ENCODE measurements at regions not wholly inside any gene's neighbourhood (a gene's known extent, or its start where the extent isn't known, plus 50 kb on each side); places are given as distances from the start of the nearest gene placed in this dataset.

GRCh38 chr21:35179990-35180540, 131.0 kb upstream of the RUNX1 start:
- Histone ChIP-seq H3K27me3 (no peaks in the 10 kb centered on the region), H3K4me3 (no peak overlapping the region), H3K27ac (no peak overlapping the region), H3K4me1 (no peaks in the 10 kb centered on the region), H3K9me3 (no peaks in the 10 kb centered on the region), H3K36me3 (no peaks in the 10 kb centered on the region)
- TF ChIP-seq, protein P1, sequence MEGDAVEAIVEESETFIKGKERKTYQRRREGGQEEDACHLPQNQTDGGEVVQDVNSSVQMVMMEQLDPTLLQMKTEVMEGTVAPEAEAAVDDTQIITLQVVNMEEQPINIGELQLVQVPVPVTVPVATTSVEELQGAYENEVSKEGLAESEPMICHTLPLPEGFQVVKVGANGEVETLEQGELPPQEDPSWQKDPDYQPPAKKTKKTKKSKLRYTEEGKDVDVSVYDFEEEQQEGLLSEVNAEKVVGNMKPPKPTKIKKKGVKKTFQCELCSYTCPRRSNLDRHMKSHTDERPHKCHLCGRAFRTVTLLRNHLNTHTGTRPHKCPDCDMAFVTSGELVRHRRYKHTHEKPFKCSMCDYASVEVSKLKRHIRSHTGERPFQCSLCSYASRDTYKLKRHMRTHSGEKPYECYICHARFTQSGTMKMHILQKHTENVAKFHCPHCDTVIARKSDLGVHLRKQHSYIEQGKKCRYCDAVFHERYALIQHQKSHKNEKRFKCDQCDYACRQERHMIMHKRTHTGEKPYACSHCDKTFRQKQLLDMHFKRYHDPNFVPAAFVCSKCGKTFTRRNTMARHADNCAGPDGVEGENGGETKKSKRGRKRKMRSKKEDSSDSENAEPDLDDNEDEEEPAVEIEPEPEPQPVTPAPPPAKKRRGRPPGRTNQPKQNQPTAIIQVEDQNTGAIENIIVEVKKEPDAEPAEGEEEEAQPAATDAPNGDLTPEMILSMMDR (IDR thresholded peaks at IDR 0.05): no peak
- no peak for TF ChIP-seq POLR2A (IDR thresholded peaks at IDR 0.05)
- no peak for DNase-seq

GRCh38 chr21:35178827-35179226, 129.7 kb upstream of the RUNX1 start:
- Histone ChIP-seq H3K36me3 (no peaks in the 10 kb centered on the region), H3K9me3 (no peaks in the 10 kb centered on the region), H3K4me3 (no peak overlapping the region), H3K27me3 (no peaks in the 10 kb centered on the region), H3K27ac (no peak overlapping the region), H3K4me1 (no peaks in the 10 kb centered on the region)
- TF ChIP-seq POLR2A (IDR thresholded peaks at IDR 0.05): no peak
- TF ChIP-seq, protein P1 (IDR thresholded peaks at IDR 0.05): no peak
- no peak for DNase-seq

- Histone ChIP-seq H3K4me3 (no peak overlapping the region), H3K27me3 (no peaks in the 10 kb centered on the region), H3K4me1 (no peaks in the 10 kb centered on the region), H3K9me3 (no peaks in the 10 kb centered on the region), H3K36me3 (no peaks in the 10 kb centered on the region), H3K27ac (no peak overlapping the region)
- TF ChIP-seq POLR2A (IDR thresholded peaks at IDR 0.05): no peak
- TF ChIP-seq, protein P1 (IDR thresholded peaks at IDR 0.05): no peak
- no peak for DNase-seq
These were observed 129.0 kb upstream of the RUNX1 start for GRCh38 chr21:35178098-35178497.

DNA sequence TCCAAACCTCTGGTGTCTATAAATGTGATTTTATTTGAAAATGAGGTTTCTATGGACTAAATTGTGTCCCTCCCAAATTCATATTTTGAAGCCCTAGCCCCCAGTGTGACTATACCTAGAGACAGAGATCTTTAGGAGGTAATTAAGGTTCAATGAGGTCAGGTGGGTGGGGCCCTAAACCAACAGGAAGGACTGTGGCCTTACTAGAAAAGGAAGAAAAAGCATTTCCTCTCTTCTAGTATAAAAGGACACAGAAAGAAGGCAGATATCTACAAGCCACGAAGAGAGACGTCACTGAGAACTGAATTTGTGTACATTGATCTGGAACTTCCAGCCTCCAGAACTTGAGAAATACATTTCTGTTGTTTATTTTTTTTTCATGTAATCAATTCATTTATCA, 123.1 kb upstream of the RUNX1 start:
- TF ChIP-seq, protein P1 (IDR thresholded peaks at IDR 0.05): no peak
- TF ChIP-seq POLR2A (IDR thresholded peaks at IDR 0.05): no peak
- DNase-seq: no peak
- no peak overlapping the region for H3K27ac ChIP-seq
- no peak overlapping the region for H3K4me3 ChIP-seq
- H3K36me3 ChIP-seq: no peaks in the 10 kb centered on the region
- H3K27me3 ChIP-seq: no peaks in the 10 kb centered on the region
- no peaks in the 10 kb centered on the region for H3K4me1 ChIP-seq
- H3K9me3 ChIP-seq: no peaks in the 10 kb centered on the region

GRCh38 chr21:35171385-35171784, 122.3 kb upstream of the RUNX1 start:
- H3K27ac ChIP-seq: no peak overlapping the region
- H3K9me3 ChIP-seq: no peaks in the 10 kb centered on the region
- no peaks in the 10 kb centered on the region for H3K27me3 ChIP-seq
- TF ChIP-seq POLR2A (IDR thresholded peaks at IDR 0.05): no peak
- TF ChIP-seq, protein P1 (IDR thresholded peaks at IDR 0.05): no peak
- no peak for DNase-seq
- no peak overlapping the region for H3K4me3 ChIP-seq
- no peaks in the 10 kb centered on the region for H3K4me1 ChIP-seq
- H3K36me3 ChIP-seq: no peaks in the 10 kb centered on the region

DNA sequence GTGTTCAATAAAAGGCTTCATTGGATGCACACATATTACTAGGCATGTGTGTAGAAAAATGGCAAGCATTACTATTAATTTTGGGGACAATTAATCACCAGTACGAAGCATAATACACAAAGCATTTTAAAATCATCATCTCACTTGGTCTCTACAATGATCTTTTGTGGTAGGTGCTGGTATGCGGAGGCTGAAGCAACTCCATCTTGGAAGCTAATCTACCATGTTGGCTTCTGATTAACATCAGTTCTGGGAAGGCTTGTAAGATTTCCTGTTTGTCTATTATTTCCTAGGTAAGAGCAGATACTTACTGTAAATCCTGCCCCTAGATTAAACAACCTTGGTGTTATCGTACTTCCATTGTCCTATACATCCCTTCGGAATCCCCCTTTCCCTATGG, 121.7 kb upstream of the RUNX1 start:
- no peak overlapping the region for H3K4me3 ChIP-seq
- no peaks in the 10 kb centered on the region for H3K9me3 ChIP-seq
- no peak overlapping the region for H3K27ac ChIP-seq
- no peaks in the 10 kb centered on the region for H3K27me3 ChIP-seq
- no peaks in the 10 kb centered on the region for H3K4me1 ChIP-seq
- H3K36me3 ChIP-seq: no peaks in the 10 kb centered on the region
- TF ChIP-seq, protein P1 (IDR thresholded peaks at IDR 0.05): no peak
- no peak for TF ChIP-seq POLR2A (IDR thresholded peaks at IDR 0.05)
- no peak for DNase-seq
